HL-60 (cell line): ENCODE measurements at regions not wholly inside any gene's neighbourhood (a gene's known extent, or its start where the extent isn't known, plus 50 kb on each side); places are given as distances from the start of the nearest gene placed in this dataset.

ENCODE experiments used
- DNase-seq, 2 experiments: peaks; one replicate each; pipeline ENCODE4 v3.0.0-alpha.2; 2010 to 2020; ENCODE audit warnings: low read depth in 1 of 2, low spot score in 1 of 2
- H3K27ac ChIP-seq: fragments of 250-450 bp; sonication (Bioruptor Pico); replicated peaks from 2 replicates; pipeline ENCODE4 v1.5.1; 2020; ENCODE audit warnings: mild to moderate bottlenecking, moderate library complexity
- H3K27me3 ChIP-seq: fragments of 250-450 bp; sonication (Bioruptor Pico); 2 replicates; pipeline ENCODE4 v1.5.1; 2021; ENCODE audit warnings: mild to moderate bottlenecking, moderate library complexity; ENCODE audit not compliant: insufficient read depth, poor library complexity, severe bottlenecking
- H3K4me3 ChIP-seq: replicated peaks from 2 replicates; pipeline ENCODE4 v1.5.1; 2011; ENCODE audit warnings: mild to moderate bottlenecking, control low read depth, low read length; ENCODE audit not compliant: insufficient read depth
- CTCF ChIP-seq: IDR thresholded peaks from one replicate; pipeline ENCODE4 v1.5.1; 2011; ENCODE audit warnings: low read length, control low read depth, inconsistent platforms; ENCODE audit not compliant: insufficient read depth
- GABPA ChIP-seq: IDR thresholded peaks from 2 replicates; pipeline ENCODE4 v1.6.1; 2012; ENCODE audit warnings: low read depth
- POLR2AphosphoS5 ChIP-seq: IDR thresholded peaks from 2 replicates; pipeline ENCODE4 v1.6.1; 2012; ENCODE audit warnings: low read depth
- REST ChIP-seq: IDR thresholded peaks from 2 replicates; pipeline ENCODE4 v1.6.1; 2012; ENCODE audit warnings: low read depth; ENCODE audit not compliant: insufficient replicate concordance
- SPI1 ChIP-seq: IDR thresholded peaks from 2 replicates; pipeline ENCODE4 v1.6.1; 2012; ENCODE audit warnings: low read depth, mild to moderate bottlenecking, borderline replicate concordance

- no peak for TF ChIP-seq REST
- TF ChIP-seq GABPA: no peak
- TF ChIP-seq SPI1: no peak
- no peak for TF ChIP-seq CTCF
- no peak for TF ChIP-seq POLR2AphosphoS5
- peak in 1 of 2 experiments; percentile 20 for DNase-seq
- no peaks in the 10 kb centered on the region for H3K27me3 ChIP-seq
- H3K27ac ChIP-seq: no peak overlapping the region
- no peak overlapping the region for H3K4me3 ChIP-seq
Observed at GRCh38 chr2:219726916-219727315, 99.5 kb downstream of the SLC4A3 start.

GRCh38 chr2:219727771-219728429 lies 100.5 kb downstream of the SLC4A3 start:
- Histone ChIP-seq H3K4me3 (no peak overlapping the region), H3K27ac (no peak overlapping the region), H3K27me3 (no peaks in the 10 kb centered on the region)
- no peak for DNase-seq
- TF ChIP-seq SPI1 (no peak), CTCF (no peak), POLR2AphosphoS5 (no peak), GABPA (no peak), REST (no peak)

GRCh38 chr2:219728991-219729487 lies 101.6 kb downstream of the SLC4A3 start:
- Histone ChIP-seq H3K27me3 (no peaks in the 10 kb centered on the region), H3K4me3 (no peak overlapping the region), H3K27ac (no peak overlapping the region)
- TF ChIP-seq REST (no peak), GABPA (no peak), POLR2AphosphoS5 (no peak), SPI1 (no peak), CTCF (no peak)
- no peak for DNase-seq
